Omental fat pad (tissue), 3 donors: ENCODE measurements at regions not wholly inside any gene's neighbourhood (a gene's known extent, or its start where the extent isn't known, plus 50 kb on each side); places are given as distances from the start of the nearest gene placed in this dataset.

Experiments used
- ATAC-seq: fragments of 150-250 bp; one replicate; pipeline ENCODE4 v1.9.1; 2016; ENCODE audit warnings: mild to moderate bottlenecking, moderate library complexity; ENCODE audit not compliant: low FRiP score
- DNase-seq: peaks from one replicate; pipeline ENCODE4 v3.0.0-alpha.2; 2019; ENCODE audit warnings: low spot score
- TF ChIP-seq, protein P1 (sequence below), 3 donors: fragments of 450-650 bp; IDR thresholded peaks; one replicate each; pipeline ENCODE4 v1.5.1; 2016 to 2017; ENCODE audit warnings: antibody characterized with exemption in 3 of 3, mild to moderate bottlenecking in 3 of 3, moderate library complexity in 2 of 3

DNA sequence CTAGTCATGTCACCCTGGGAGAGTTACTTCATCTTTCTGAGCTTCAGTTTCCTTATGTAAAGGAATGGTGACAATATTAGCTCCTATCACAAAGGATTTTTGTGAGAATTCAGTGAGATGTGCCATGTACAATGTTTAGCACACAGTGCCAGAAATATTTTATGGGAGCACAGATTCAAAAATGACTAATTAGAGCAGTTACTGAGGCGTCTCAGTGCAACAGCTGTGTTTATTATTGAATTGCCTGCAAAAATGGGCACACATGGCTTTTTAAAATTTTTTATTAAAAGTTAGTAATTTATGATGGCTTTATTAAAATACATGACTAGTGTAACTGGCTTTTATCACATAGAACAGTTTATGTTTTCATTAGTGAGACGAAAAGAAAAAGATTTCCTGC lies 134.3 kb upstream of the AHI1 start:
- DNase-seq: no peak
- TF ChIP-seq, protein P1, sequence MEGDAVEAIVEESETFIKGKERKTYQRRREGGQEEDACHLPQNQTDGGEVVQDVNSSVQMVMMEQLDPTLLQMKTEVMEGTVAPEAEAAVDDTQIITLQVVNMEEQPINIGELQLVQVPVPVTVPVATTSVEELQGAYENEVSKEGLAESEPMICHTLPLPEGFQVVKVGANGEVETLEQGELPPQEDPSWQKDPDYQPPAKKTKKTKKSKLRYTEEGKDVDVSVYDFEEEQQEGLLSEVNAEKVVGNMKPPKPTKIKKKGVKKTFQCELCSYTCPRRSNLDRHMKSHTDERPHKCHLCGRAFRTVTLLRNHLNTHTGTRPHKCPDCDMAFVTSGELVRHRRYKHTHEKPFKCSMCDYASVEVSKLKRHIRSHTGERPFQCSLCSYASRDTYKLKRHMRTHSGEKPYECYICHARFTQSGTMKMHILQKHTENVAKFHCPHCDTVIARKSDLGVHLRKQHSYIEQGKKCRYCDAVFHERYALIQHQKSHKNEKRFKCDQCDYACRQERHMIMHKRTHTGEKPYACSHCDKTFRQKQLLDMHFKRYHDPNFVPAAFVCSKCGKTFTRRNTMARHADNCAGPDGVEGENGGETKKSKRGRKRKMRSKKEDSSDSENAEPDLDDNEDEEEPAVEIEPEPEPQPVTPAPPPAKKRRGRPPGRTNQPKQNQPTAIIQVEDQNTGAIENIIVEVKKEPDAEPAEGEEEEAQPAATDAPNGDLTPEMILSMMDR (IDR thresholded peaks at IDR 0.05): no peak
- ATAC-seq: no peak

DNA sequence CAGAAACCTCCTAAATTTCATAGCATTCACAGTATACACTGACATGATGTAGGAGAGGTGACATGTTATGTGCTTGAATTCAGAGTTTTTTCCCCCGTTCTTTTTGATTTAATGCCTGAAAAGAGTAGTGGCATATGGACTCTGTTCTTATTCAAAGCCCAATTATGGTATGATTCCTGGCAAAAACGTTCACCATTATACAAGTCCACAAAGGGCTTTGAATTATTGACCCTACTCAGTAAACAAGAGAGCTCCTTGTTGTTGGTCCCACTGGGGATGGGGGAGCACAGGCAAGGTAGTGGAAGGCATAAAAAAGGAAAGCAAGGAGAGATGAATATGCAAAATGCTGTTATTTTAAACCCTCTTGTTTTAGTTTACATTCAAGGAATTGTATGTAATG lies 136.0 kb upstream of the AHI1 start:
- ATAC-seq (no peak), DNase-seq (no peak)
- TF ChIP-seq, protein P1 (IDR thresholded peaks at IDR 0.05): no peak

DNA sequence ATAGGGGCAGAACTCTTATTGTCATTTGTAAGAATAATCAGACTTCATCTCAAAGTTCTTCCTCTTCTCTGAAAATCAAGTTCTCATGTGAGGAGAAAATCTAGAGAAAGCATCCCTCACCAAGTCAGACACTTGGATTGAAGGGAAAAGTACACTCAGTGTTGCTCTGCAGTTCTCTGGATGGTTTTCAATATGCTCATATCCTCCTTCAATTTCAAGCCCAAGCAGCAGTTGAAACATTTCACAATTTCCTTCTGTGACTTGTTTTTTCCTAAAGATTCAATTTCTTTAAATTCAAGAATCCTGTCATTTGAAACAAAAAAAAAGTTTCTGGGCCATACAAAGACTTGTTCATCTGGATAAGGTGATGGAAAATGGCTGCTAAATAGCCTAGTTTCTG lies 140.2 kb upstream of the AHI1 start:
- no peak for DNase-seq
- ATAC-seq: no peak
- TF ChIP-seq, protein P1 (IDR thresholded peaks at IDR 0.05): no peak

DNA sequence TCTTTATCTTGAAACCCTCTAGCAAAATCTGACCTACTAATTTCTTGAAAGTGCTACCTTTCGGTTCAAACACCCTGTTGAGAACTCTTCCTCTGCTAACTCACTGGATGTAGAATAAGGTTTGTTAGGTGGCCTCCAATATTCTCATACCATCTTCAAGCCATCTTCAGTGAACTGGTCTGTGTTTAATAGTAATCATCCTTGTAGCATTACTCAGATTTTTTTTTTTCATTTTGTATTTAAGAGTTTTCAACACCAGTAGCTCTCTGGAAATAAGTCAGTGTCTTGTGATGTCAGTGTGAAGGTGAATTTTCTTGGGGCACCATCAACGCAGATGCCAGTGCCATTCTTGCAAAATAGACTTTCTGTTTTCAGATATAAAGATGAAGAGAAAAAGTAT lies 140.6 kb upstream of the AHI1 start:
- TF ChIP-seq, protein P1 (IDR thresholded peaks at IDR 0.05): no peak
- ATAC-seq (no peak), DNase-seq (no peak)

DNA sequence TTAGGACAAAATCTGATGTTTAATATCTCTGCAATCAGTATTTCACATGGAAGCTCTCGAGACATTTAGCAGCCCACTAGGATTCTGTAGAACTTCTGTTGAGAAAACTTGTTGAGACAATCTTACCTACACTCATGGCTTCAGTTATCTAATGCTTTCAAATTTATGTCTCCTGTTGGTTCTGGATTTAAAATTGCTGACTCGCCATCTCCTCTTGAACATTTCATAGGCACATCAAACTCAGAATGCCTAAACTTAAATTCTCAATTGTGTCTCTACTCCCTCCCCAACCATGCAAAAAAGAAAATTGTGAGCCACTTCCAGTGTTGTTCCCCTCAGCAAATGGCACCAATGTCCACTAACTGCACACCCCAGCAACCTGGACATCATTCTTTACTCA lies 142.5 kb upstream of the AHI1 start:
- ATAC-seq (no peak), DNase-seq (no peak)
- TF ChIP-seq, protein P1 (IDR thresholded peaks at IDR 0.05): no peak

DNA sequence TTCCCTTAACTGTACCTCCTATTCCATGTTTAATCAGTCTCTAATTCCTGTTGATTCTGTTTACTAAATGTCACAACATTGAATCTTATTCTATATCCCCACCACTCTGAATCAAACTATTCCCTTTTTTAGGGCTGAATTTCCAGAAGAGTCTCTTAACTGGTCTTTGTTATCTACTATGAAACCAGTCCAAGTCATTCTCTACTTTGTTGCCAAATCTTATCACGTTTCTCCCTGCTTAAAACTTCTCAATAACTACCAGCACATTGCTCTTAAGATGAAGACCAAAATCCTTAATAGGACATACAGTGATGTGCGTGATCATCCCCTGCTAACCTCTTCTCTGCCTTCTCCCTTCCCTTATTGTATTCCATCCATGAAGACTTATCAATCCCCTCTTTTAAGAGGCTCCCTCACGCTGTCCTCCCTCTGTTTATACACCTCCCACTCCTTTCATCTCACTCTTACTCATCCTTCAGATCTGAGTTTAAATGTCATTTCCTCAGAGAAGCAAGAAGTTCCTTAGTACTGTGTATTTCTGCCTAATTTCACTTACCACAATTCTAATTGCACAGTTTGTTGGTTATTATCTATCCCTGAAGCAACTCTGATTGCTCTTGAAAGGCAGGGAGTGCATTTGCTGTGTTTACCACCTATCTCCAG lies 143.0 kb upstream of the AHI1 start:
- DNase-seq: no peak
- TF ChIP-seq, protein P1 (IDR thresholded peaks at IDR 0.05): no peak
- ATAC-seq: peak; percentile 62

DNA sequence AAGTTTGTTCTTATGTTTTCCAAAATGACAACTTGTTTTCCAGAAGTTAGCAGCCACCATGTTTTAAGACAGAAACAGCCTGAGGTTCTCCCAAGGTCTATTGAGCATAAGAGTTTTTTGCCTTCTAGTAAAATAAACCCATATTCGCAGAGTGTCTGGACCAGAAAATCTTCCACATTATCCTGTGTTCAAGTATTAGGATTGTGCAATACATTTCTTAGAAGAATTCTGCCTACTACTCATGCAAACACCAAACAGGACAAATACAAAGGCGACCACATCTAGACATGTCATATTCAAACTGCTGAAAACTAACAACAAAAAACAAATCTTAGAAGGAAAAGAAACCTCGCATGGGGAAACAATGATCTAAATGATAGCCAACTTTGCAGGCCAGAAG lies 145.4 kb upstream of the AHI1 start:
- ATAC-seq (no peak), DNase-seq (no peak)
- TF ChIP-seq, protein P1 (IDR thresholded peaks at IDR 0.05): no peak
